ENCODE measurements at regions not wholly inside any gene's neighbourhood (a gene's known extent, or its start where the extent isn't known, plus 50 kb on each side); places are given as distances from the start of the nearest gene placed in this dataset.

- no peak for DNase-seq (ENCODE audit: low spot score)
These were observed 141.1 kb downstream of the HNMT start for GRCh38 chr2:138105358-138105757.

DNA sequence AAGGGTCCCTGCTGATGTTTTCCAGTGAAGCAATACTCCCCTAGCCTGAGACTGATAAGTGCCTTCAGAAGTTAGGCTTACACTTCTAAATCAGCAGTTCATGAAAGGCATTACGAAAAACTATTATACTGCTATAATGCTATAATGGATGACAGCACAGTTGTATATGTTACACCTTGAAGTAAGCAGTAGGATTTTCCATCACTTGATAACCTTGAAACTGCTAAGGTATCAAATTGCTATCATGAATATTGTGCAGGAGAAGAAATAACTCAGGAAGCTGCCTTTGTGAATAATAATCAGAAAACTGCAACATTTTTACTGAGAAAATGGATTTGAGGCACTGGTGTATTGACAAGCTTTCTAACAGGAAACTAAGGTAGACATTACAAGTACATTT lies 142.3 kb downstream of the HNMT start:
- DNase-seq (ENCODE audit: low spot score) = no peak

DNA sequence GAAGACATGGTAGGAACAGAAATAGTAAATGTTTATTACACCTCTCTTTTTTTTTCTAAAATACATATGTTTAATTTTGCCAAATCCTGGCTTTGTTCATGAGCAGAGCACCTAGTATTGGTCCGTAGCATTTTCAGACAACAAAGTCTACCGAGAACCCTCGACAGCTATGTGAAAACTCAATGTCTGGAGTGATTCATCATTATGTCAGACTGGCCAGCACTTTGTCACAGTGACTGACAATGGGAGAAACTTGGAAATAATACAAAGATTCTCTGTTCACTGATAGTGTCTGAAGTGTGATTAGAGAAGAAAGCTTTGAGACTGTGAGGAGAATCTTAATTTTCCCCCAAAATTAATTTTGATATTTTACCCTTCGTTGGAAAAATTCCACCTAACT lies 143.0 kb downstream of the HNMT start:
- no peak for DNase-seq (ENCODE audit: low spot score)

- DNase-seq (ENCODE audit: low spot score) = no peak
These were observed 146.3 kb downstream of the HNMT start for GRCh38 chr2:138110453-138111083.

GRCh38 chr2:138112536-138112935 lies 148.3 kb downstream of the HNMT start:
- DNase-seq (ENCODE audit: low spot score) = no peak

- no peak for DNase-seq (ENCODE audit: low spot score)
These were observed 149.7 kb downstream of the HNMT start for GRCh38 chr2:138113871-138114525.

DNA sequence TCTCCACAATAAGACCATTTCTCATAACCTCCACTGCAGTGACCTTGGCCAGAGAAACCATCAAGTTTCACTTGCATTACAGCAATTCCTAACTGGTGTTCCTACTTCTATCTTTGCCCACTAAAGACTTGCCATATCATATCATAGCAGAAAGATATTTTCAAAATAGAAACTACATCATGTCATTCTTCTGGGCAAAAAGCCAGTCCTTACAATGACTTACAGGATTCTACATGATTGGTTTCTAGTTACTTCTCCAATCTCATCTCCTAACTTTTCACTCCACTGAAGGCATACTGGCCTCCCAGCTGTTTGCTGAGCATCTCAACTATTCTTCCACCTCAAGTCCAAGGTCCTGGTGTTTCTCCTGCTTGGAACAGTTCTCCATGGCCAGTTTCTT lies 151.4 kb downstream of the HNMT start:
- DNase-seq (ENCODE audit: low spot score) = no peak

DNA sequence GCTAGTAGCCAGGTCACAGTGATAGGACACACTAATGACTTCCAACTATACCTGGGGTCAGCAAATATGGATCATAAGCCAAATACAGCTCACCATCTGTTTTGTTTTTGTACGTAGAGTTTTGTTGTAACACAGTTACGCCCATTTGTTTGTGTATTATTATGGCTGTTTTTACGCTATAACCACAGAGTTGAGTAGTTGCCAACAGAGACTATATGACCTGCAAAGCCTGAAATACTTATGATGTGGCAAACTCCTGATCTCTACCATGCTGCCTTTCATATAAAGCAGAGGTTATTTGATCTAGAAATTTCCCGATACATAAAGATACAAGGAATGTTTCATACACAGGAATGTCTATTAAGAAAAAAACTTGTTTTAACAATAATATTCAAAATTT lies 152.2 kb downstream of the HNMT start:
- no peak for DNase-seq (ENCODE audit: low spot score)

DNA sequence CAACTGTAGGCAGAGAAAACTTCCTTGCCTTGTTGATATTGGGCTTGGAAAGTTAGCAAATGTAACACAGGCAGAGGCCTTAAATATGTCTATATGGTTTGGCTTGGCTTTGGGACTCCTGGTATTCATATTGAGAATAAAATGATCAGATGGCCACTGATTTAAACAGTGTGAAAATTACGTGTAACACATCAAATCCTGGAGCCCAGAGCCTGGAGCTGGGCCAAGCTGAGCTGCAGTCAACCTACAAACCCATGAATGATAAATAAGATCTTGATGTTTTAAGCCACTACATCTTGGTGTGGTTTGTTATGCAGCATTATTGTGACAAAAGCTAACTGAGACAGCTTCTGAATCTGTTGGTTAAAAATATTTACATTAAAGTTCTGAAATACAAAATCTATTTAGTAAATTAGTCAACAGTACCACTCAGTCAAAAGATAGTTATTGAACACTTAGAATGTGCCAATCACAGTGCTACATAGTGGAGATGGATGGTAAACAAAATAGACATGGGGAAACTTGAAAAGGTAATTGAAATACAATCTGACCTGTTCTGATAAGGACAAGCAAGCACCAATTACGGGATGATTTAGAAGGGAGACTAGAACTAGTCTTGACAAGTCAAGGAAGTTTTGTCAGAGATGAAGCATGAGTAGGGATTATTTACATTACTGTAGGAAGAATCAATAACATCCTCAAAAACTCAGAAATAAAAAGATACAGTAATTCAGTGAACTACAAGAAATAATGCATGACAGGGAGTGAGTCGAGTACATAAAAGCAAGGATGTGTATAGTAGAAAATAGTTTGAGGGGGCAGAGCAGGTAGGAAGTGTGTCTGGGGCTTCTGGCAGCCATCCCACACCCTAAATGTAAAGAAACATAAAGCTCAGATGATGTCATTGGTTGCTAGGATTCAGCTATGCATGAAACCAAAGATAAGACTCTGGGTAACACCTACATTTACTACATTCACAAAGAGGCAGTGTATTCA lies 157.7 kb downstream of the HNMT start:
- DNase-seq (ENCODE audit: low spot score) = no peak

GRCh38 chr2:138122891-138123290 lies 158.6 kb downstream of the HNMT start:
- DNase-seq (ENCODE audit: low spot score) = no peak

DNA sequence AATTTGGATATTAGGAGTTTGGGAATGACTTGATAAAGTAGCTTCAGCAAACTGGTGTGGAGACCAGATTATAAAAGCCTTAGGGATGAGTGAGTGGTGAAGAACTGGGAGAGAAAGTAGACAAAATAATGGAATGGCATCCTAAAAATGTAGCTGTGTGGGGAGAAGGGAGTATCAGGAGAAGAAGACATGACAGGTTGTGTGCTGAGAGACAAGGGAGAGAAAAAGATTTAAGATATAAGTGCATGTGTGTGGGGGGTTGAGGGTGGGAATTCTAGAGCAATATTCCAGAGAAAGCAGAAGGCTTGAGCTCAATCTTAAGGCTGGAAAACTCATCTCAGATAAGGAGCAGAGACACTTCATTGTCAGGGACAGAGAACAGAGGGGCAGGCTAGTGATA lies 159.5 kb downstream of the HNMT start:
- DNase-seq (ENCODE audit: low spot score) = no peak

DNA sequence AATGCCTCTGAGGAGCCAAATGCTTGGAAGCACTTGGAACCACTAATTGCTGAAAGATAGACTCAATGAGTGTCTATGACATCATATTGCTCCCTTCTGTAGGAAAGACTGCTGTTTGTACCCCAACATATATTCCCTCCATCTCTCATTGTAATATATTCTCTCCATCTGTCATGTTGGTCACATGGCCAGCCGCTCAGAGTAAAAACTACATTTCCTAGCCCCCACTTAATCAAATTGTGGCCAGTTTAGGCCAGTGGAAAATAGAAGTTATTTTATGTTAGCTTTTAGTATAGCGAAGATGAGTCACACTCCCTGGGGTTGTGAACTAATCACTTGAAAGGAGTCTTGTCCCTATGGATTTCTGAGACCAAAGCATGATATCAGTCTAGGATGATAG lies 160.2 kb downstream of the HNMT start:
- DNase-seq (ENCODE audit: low spot score) = no peak

DNA sequence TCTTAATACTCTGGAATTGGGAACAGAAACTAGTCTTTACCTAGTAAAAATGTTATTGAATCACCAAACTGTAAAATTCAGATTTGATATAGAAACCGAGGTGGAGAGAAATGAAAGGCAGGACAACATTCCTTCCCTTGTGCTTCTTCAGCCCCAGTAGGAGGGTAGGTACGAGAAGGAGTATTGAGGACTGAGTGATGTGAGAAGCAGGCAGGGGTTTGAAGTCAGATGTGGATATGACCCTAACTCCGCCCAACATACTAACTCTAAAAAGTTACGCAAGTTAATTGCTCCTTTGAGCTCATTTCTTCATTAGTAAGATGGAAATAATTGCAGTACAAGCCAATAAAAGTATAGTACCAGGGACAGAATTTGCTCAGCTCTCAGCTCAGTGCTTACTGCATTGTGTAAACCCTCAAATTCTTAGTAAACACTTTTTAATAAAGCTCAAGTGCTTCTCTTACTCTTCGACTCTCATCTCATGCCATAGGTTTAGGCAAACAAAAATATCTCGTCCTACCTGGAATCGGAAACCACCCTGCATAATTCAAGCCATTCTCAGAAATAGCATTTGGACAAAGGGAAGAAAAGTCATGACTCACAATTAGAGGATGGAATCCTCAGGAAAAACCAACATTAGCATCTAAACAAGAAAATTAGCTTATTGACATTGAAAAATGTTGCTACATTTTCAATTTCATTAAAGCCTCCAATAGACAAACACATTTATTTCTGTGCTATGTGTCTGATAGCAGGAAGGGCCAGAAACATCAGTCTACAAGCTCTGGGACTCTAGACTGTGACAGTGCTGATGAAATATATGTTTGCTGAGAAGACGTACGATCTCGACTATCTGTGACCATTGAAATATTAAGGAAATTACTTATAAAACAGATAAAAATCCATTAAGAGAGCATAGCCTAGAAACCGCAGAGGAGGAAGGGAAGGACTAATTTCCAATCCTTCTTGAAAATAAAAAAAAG lies 161.3 kb downstream of the HNMT start:
- DNase-seq (ENCODE audit: low spot score) = no peak

DNA sequence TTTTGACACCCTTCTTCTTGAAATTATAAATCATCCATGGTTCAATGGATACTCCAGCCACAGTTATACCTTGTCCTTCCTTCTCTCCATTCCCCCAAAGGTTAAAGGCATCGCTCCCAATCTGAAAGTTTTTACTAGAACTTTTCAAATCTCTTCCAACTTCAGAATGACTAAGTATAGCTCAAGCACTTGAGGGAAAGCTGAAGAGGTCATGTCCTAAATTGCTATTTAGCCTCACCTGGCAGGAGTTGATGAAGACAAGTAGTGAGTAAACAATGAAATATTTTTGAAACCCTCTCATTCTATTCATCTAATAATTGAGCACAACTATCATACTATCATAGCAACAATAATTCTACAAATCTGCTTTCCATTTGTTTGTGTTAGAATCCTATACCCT lies 167.8 kb downstream of the HNMT start:
- DNase-seq (ENCODE audit: low spot score) = no peak

GRCh38 chr2:138137949-138138348 lies 173.7 kb downstream of the HNMT start:
- no peak for DNase-seq (ENCODE audit: low spot score)

- no peak for DNase-seq (ENCODE audit: low spot score)
These were observed 183.5 kb downstream of the HNMT start for GRCh38 chr2:138147796-138148195.

DNA sequence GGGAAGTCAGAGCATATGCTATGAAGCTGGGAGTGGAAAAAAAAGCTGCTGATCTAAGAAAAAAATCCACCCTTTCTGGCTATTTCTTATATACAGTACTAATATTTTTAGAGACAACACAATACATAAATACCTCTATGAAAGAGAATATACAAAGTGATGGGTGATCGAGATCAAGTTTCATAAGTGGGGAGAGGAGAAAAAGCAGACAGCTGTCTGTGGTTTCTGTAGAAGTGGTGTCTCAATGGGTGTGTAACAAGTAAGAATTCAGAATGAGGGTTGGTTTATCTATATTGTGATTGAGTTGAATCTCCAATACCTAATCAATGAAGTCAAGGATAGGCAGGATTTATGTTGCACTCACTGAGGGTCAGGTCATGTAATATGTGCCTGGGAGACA lies 191.0 kb downstream of the HNMT start:
- no peak for DNase-seq (ENCODE audit: low spot score)

DNA sequence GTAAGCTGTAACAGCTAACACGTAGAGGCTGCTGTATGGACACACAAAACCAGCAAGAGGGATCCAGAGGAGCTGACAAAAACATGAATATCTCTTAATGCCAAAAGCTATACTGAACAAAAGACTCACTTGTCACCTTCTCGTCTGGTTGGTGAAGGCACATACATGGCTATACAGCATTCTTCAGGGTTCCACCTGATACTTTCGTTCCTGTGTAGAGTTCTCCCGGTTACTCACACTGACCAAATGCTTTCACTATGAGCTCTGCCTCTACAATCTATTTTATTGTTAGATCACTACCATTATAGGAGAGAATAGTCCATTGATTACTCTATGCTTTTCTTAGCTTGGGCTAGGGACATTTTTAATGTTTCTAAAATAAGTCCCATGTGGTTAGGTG lies 193.1 kb downstream of the HNMT start:
- no peak for DNase-seq (ENCODE audit: low spot score)

DNA sequence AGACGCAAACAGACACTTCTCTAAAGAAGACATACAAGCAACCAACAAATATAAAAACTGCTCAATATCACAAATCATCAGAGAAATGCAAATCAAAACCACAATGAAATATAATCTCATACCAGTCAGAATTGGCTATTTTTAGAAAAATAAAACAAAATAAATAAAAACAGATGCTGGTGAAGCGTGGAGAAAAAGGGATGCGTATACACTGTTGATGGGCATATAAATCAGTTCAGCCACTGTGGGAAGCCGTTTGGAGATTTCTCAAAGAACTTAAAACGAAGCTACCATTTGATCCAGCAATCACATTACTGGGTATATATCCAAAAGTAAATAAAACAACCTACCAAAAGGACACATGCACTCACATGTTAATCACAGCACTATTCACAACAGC lies 206.2 kb downstream of the HNMT start:
- DNase-seq (ENCODE audit: low spot score) = no peak

DNA sequence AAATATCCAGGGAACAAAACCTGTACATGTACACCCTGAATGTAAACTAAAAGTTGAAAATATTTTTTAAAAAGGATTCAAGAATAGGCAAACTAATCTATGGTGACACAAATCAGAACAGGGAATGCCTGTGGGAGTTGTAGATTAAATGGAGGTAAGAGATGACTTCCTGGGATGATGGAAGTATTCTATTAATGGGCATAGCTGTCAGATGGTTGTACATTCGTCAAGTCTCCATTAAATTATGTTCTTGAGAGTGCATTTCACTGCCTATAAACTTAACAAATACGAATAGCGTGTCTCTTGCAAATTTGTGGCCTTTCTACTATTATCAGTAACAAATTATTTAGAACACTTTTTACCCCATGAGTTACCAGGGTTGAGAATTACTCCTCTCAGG lies 207.0 kb downstream of the HNMT start:
- DNase-seq (ENCODE audit: low spot score) = no peak

DNA sequence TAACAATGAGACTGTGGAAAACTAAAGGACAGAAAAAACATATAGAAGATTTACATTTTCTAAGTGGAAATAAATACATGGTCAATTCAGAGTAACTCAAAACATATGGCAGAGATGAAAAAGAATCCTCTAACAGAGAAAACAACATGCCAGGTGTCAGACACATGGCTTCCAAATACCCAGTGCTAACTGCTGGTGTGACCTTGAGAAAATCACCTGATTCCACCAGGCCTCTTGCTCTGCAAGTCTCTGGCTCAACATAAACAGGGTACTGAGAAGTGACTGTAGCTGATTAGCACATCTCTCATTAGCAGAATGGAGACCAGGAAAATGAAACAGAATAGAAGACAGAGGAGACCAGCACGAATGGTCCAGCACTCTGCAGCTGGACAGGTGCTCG lies 210.8 kb downstream of the HNMT start:
- DNase-seq (ENCODE audit: low spot score) = no peak

Measured in putamen (tissue), 1 donor.